B cell (primary cell): ENCODE measurements at regions not wholly inside any gene's neighbourhood (a gene's known extent, or its start where the extent isn't known, plus 50 kb on each side); places are given as distances from the start of the nearest gene placed in this dataset.
"Not testable (repeated sequence)": the region's sequence is repeated elsewhere in the genome, so short reads cannot be mapped to it uniquely, and the experiment has no call there.

Experiments
- CTCF ChIP-seq: fragments of 200-600 bp; IDR thresholded peaks from one replicate; pipeline ENCODE4 v1.8.0; 2022; ENCODE audit warnings: antibody characterized with exemption, mild to moderate bottlenecking
- EZH2 ChIP-seq: IDR thresholded peaks from 2 replicates; pipeline ENCODE4 v1.6.1; 2012; ENCODE audit warnings: borderline replicate concordance, low read depth, mild to moderate bottlenecking, moderate library complexity, low read length; ENCODE audit not compliant: insufficient read depth, poor library complexity, severe bottlenecking

DNA sequence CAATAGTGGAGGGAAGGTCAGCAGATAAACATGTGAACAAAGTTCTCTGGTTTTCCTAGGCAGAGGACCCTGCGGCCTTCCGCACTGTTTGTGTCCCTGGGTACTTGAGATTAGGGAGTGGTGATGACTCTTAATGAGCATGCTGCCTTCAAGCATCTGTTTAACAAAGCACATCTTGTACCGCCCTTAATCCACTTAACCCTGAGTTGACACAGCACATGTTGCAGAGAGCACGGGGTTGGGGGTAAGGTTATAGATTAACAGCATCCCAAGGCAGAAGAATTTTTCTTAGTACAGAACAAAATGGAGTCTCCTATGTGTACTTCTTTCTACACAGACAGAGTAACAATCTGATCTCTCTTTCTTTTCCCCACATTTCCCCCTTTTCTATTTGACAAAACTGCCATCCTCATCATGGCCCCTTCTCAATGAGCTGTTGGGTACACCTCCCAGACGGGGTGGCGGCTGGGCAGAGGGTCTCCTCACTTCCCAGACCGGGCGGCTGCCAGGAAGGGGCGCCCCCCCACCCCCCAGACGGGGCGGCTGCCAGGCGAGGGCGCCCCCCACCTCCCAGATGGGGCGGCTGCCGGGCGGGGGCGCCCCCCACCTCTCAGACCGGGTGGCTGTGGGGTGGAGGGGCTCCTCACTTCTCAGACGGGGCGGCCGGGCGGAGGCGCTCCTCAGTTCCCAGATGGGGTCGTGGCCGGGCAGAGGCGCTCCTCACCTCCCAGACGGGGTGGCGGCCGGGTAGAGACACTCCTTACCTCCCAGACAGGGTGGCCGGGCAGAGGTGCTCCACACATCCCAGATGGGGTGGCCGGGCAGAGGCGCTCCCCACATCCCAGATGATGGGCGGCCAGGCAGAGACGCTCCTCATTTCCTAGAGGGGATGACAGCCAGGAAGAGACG is 361.6 kb upstream of the SGO1 start:
- TF ChIP-seq CTCF, EZH2: not testable (repeated sequence)
